GM23338 (cell line): ENCODE measurements at regions not wholly inside any gene's neighbourhood (a gene's known extent, or its start where the extent isn't known, plus 50 kb on each side); places are given as distances from the start of the nearest gene placed in this dataset.

Experiments used
- ATAC-seq: fragments of 200-7000 bp; cut with Tn5 transposase; 3 replicates; pipeline ENCODE4 v1.9.1; 2020
- DNase-seq: peaks from one replicate; pipeline ENCODE4 v3.0.0-alpha.2; 2015; ENCODE audit warnings: low spot score
- H2AFZ ChIP-seq: fragments of 200-600 bp; sonication (generic); 2 replicates; pipeline ENCODE4 v1.8.0; 2016; ENCODE audit warnings: antibody characterized with exemption, mild to moderate bottlenecking, moderate library complexity
- H3F3A ChIP-seq: fragments of 200-600 bp; sonication (generic); replicated peaks from 2 replicates; pipeline ENCODE4 v1.8.0; 2017; ENCODE audit warnings: antibody characterized with exemption, mixed run types, low read depth
- H3K27ac ChIP-seq: fragments of 200-600 bp; sonication (generic); 2 replicates; pipeline ENCODE4 v1.6.1; 2016; ENCODE audit warnings: low read depth
- H3K27me3 ChIP-seq: fragments of 200-600 bp; sonication (generic); 2 replicates; pipeline ENCODE4 v1.8.0; 2016; ENCODE audit warnings: mild to moderate bottlenecking, mixed run types, moderate library complexity; ENCODE audit not compliant: insufficient read depth
- H3K36me3 ChIP-seq: fragments of 200-600 bp; sonication (generic); 2 replicates; pipeline ENCODE4 v1.8.0; 2016; ENCODE audit warnings: mild to moderate bottlenecking; ENCODE audit not compliant: insufficient read depth
- H3K4me1 ChIP-seq: fragments of 200-600 bp; sonication (generic); 2 replicates; pipeline ENCODE4 v1.8.0; 2016; ENCODE audit warnings: mild to moderate bottlenecking, moderate library complexity; ENCODE audit not compliant: insufficient read depth
- H3K4me2 ChIP-seq: fragments of 200-600 bp; sonication (generic); 2 replicates; pipeline ENCODE4 v1.7.1; 2017; ENCODE audit warnings: mixed run types
- H3K4me3 ChIP-seq: fragments of 200-600 bp; sonication (generic); 2 replicates; pipeline ENCODE4 v1.6.1; 2016; ENCODE audit warnings: mixed run types
- H3K79me2 ChIP-seq: fragments of 200-600 bp; sonication (generic); replicated peaks from 2 replicates; pipeline ENCODE4 v1.8.0; 2017; ENCODE audit warnings: mild to moderate bottlenecking; ENCODE audit not compliant: insufficient read depth
- H3K9me2 ChIP-seq: fragments of 200-600 bp; sonication (generic); 2 replicates; pipeline ENCODE4 v1.8.0; 2017; ENCODE audit not compliant: insufficient read depth
- H4K20me1 ChIP-seq: fragments of 200-600 bp; sonication (generic); replicated peaks from 2 replicates; pipeline ENCODE4 v1.8.0; 2017; ENCODE audit warnings: mild to moderate bottlenecking; ENCODE audit not compliant: insufficient read depth
- H3K27ac Mint-ChIP-seq: 2 replicates; pipeline ENCODE4 v1.8.0; 2020; ENCODE audit warnings: inconsistent platforms, mild to moderate bottlenecking, moderate library complexity, mixed read lengths
- H3K27me3 Mint-ChIP-seq: 3 replicates; pipeline ENCODE4 v1.8.0; 2022; ENCODE audit warnings: low read depth, mild to moderate bottlenecking, moderate library complexity, mixed read lengths, inconsistent platforms; ENCODE audit not compliant: insufficient read depth, poor library complexity
- H3K36me3 Mint-ChIP-seq: 3 replicates; pipeline ENCODE4 v1.8.0; 2021; ENCODE audit warnings: low read depth, mild to moderate bottlenecking, inconsistent platforms, moderate library complexity, mixed read lengths
- H3K4me1 Mint-ChIP-seq: 3 replicates; pipeline ENCODE4 v1.8.0; 2020; ENCODE audit warnings: mild to moderate bottlenecking, inconsistent platforms, mixed read lengths
- H3K4me3 Mint-ChIP-seq: 3 replicates; pipeline ENCODE4 v1.8.0; 2021; ENCODE audit warnings: moderate library complexity, mild to moderate bottlenecking, inconsistent platforms, mixed read lengths
- H3K9me3 Mint-ChIP-seq: 3 replicates; pipeline ENCODE4 v1.8.0; 2020; ENCODE audit warnings: moderate library complexity, mild to moderate bottlenecking, inconsistent platforms, mixed read lengths
- CREB1 ChIP-seq: fragments of 250-450 bp; sonication (Bioruptor Pico); IDR thresholded peaks from 2 replicates; pipeline ENCODE4 v1.5.0; 2020; ENCODE audit warnings: low read depth, mild to moderate bottlenecking, moderate library complexity
- JUNB ChIP-seq: IDR thresholded peaks from one replicate; pipeline ENCODE4 v1.6.1; 2016; ENCODE audit warnings: antibody characterized with exemption; ENCODE audit not compliant: unreplicated experiment
- STAT1 ChIP-seq: IDR thresholded peaks from one replicate; pipeline ENCODE4 v1.6.1; 2016; ENCODE audit warnings: antibody characterized with exemption; ENCODE audit not compliant: unreplicated experiment
- ZNF462 ChIP-seq: fragments of 250-450 bp; sonication (Bioruptor Pico); IDR thresholded peaks from 2 replicates; pipeline ENCODE4 v1.5.0; 2020; ENCODE audit warnings: mild to moderate bottlenecking, moderate library complexity
- TF ChIP-seq, protein P1 (sequence below): IDR thresholded peaks from 2 replicates; pipeline ENCODE4 v1.6.1; 2016; ENCODE audit warnings: antibody characterized with exemption

- H3K4me2 ChIP-seq, result no peak overlapping the region
- Mint-ChIP-seq H3K4me1 (peaks cover 11% of the 10 kb centered on the region), H3K9me3 (peaks cover 29% of the 10 kb centered on the region), H3K36me3 (peaks cover 27% of the 10 kb centered on the region), H3K27ac (no peak overlapping the region), H3K4me3 (no peak overlapping the region), H3K27me3 (peaks cover 2% of the 10 kb centered on the region)
- DNase-seq (no peak), ATAC-seq (no peak)
- no peak overlapping the region for H2AFZ ChIP-seq
- H3K36me3 ChIP-seq, result no peaks in the 10 kb centered on the region
- TF ChIP-seq JUNB, result no peak
- TF ChIP-seq, protein P1, sequence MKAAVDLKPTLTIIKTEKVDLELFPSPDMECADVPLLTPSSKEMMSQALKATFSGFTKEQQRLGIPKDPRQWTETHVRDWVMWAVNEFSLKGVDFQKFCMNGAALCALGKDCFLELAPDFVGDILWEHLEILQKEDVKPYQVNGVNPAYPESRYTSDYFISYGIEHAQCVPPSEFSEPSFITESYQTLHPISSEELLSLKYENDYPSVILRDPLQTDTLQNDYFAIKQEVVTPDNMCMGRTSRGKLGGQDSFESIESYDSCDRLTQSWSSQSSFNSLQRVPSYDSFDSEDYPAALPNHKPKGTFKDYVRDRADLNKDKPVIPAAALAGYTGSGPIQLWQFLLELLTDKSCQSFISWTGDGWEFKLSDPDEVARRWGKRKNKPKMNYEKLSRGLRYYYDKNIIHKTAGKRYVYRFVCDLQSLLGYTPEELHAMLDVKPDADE, result no peak
- TF ChIP-seq ZNF462 (CRISPR knock-in tag), result no peak
- TF ChIP-seq STAT1, result no peak
- no peak for TF ChIP-seq CREB1 (CRISPR knock-in tag)
- H3K27ac ChIP-seq, result no peak overlapping the region
- peaks cover 15% of the 10 kb centered on the region; the same call in 1 of the 2 replicates for H3K4me1 ChIP-seq
- no peaks in the 10 kb centered on the region for H3F3A ChIP-seq
- no peak overlapping the region for H3K4me3 ChIP-seq
- no peaks in the 10 kb centered on the region for H3K27me3 ChIP-seq
- no peaks in the 10 kb centered on the region for H3K79me2 ChIP-seq
- H4K20me1 ChIP-seq, result no peaks in the 10 kb centered on the region
- peaks cover 2% of the 10 kb centered on the region; the same call in 1 of the 2 replicates for H3K9me2 ChIP-seq
Measured at GRCh38 chr18:67608191-67608590, 91.7 kb upstream of the DSEL start.
